Fibroblast of peridontal ligament (primary cell): ENCODE measurements at regions not wholly inside any gene's neighbourhood (a gene's known extent, or its start where the extent isn't known, plus 50 kb on each side); places are given as distances from the start of the nearest gene placed in this dataset.
"Not testable (repeated sequence)": the region's sequence is repeated elsewhere in the genome, so short reads cannot be mapped to it uniquely, and the experiment has no call there.

Source experiments
- DNase-seq: peaks from one replicate; pipeline ENCODE4 v3.0.0-alpha.2; 2010; ENCODE audit errors: extremely low read depth

DNA sequence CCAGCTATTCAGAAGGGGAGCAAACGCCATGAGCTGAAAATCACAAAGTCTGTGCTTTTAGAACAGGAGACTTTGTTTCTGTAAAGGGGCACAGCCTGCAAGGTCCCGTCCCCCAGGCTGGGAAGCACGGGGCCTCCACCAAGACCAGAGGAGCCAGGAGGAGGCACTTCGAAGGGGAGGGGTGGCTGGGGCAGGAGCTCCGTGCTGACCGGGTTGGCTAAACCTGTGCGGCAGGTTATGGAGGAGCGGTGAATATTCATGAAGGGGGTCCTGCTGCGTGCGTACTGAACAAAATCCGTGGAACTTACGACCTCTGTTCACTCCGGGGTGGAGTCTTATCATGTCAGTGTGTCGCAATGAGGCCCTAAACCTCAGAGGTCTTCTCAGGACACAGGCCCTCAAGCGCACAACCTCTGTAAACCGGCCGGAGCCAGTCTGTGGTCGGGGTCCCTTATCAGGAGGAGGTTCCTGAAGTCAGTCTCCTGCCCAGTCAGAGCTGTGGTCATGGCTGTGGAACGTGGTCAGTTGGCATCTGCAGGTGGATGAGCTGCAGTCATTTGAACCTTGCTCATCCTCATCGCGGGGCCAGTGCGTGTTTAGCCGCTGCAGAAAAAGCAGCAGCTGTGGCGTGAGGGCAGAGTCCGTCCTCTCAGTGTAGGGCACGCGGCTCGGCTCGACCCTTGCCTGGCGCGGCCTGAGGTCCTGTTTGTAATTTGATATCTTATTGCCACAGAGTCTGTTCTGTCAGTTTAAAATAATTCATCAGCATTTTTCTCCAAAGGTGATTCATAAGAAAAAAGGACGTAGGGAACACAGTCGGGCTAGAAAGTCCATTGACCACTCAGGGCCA, 5507.7 kb upstream of the TPTE start:
- not testable (repeated sequence) for DNase-seq

DNA sequence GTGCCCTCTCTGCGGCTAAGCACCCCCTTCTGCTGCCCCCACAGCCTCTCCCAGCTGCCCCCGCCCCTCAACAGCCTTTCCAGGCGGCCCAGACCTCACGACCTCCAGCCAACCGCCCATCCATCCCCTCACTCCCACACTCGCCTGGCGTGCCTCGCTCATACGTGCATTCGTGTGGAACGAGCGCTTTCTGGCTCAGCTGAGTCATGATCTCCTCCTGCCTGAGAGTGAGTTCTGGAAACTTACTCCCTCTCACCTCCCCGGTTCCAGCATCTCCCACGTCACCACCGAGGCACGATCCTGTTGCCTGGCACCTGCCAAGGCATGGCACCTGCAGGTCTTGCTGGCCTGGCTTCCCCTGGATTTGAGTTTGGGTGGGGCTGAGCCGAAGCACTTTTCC, 5506.2 kb upstream of the TPTE start:
- DNase-seq, result not testable (repeated sequence)

DNA sequence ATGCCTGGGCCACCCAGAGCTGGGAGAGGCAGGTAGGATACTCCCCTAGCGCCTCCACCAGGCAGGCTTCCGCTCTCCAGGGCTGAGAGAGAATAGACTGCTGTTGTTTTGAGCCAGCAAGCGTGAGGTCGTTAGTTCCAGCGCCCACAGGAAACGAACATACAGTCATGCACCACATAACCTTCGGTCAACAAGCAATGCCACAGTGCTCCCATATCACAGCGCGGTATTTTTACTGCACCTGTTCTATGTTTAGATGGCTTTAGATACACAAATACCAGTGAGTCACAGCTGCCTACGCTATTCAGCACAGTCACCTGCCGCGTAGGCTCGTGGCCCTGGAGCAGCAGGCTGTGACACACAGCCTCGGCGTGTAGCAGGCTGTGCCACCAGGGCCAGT, 5502.3 kb upstream of the TPTE start:
- DNase-seq, result not testable (repeated sequence)

- DNase-seq, result not testable (repeated sequence)
Measured at GRCh38 chr21:5021815-5022214, 5499.6 kb upstream of the TPTE start.

- not testable (repeated sequence) for DNase-seq
Measured at GRCh38 chr21:5022254-5022653, 5499.1 kb upstream of the TPTE start.

DNA sequence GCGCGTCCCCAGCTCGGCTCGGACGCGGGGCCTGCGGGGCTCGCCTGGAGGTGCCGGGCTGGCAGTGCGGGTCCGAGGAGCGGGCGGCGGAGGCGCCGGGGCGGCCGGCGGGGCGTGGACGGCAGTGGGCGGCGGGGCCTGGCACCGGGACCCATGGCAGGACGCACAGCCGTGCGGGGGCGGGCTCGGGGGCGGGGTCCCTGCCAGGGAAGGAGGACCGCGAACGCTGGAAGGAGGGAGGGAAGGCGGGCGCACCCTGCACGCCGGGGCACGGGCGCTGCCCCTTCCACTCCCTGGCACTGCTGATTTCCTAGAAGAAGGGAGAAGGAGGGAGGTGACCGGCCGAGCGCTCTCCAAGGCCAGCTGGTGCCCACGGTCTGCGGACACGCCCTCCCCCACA, 5498.6 kb upstream of the TPTE start:
- DNase-seq, result not testable (repeated sequence)

- DNase-seq, result not testable (repeated sequence)
Measured at GRCh38 chr21:5035147-5035546, 5486.2 kb upstream of the TPTE start.

DNA sequence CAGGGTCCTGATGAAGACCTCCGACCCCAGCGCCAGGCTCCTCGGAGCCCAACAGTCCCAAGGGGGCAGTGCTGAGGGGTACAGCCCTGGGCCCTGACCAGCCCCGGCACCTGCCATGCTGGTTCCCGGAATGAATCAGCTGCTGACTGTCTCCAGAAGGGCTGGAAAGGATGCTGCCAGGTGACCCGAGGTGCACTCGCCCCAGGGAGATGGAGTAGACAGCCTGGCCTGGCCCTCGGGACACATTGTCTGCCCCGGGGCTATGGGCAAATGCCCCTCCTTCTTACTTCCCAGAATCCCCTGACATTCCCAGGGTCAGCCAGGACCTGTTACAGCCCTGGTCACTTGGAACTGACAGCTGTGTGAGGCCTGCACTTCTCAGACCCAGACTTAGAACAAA, 5485.8 kb upstream of the TPTE start:
- not testable (repeated sequence) for DNase-seq

DNA sequence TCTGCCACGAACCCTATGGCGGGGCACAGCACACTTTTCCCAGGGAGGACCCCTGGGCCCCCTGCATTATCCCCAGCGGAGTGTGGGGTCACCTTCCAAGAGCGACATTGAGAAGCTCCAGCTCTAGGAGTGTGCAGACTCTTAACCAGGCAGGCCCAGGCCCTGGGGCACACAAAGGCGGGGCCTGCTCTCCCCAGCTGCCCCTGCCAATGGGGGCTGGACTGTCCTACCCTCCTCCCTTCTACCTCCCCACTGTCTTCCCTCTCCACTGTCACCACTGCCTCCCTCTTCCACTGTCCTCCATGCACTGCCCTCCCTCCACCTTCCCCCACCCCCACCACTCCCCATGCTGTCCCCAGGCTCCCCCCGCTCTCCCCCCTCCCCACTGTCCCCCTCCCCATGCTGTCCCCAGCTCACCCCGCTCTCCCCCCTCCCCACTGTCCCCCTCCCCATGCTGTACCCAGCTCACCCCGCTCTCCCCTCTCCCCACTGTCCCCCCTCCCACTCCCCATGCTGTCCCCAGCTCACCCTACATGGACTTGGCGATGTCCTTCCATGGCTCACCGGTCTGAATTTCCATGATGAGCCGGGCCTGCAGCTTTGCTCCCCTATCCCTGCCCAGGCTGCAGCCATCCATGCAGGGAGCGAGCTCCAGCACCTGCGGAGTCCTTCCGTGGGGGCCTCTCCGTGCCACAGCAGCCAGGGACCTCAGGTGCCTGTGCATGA, 5483.6 kb upstream of the TPTE start:
- DNase-seq, result not testable (repeated sequence)

DNA sequence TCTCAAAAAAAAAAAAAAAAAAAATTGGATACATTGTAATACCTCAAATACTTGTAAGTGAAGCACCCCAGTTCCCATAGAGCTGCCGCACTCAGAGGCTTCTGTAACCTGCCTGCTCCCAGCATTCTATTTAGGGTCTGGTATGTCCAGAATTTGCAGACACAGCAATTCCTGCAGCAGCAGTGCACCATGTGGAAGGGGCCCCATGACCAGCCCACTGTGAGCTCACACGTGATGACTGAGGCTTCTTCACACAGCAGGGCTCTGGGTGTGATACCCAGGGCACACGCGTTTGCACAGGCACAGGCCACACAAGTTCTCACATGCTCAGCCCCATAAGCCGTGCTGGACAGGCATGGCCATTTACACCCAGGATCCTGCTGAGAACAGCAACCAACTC, 5481.5 kb upstream of the TPTE start:
- not testable (repeated sequence) for DNase-seq

- DNase-seq, result not testable (repeated sequence)
Measured at GRCh38 chr21:5042583-5042982, 5478.8 kb upstream of the TPTE start.

DNA sequence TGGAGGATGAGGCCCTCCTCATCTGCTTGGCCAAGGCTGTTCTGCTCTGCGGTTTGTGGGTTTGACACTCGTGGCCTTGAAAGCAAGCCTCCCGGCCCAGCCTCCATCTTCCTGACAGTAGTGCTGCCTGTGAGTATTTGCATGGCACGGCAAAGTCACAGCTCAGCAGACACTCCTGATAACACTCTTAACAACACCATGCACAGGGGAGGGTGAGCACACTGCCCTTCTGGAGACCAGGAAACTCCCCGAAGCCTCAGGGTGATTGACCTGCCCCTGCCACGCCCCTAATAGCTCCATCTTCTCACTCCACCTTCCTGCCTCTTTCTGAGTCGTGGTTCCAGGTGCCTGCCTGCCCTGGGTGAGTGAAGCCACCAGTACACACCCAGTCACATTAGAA, 5476.6 kb upstream of the TPTE start:
- DNase-seq, result not testable (repeated sequence)

- DNase-seq, result not testable (repeated sequence)
Measured at GRCh38 chr21:5051303-5052018, 5469.9 kb upstream of the TPTE start.

DNA sequence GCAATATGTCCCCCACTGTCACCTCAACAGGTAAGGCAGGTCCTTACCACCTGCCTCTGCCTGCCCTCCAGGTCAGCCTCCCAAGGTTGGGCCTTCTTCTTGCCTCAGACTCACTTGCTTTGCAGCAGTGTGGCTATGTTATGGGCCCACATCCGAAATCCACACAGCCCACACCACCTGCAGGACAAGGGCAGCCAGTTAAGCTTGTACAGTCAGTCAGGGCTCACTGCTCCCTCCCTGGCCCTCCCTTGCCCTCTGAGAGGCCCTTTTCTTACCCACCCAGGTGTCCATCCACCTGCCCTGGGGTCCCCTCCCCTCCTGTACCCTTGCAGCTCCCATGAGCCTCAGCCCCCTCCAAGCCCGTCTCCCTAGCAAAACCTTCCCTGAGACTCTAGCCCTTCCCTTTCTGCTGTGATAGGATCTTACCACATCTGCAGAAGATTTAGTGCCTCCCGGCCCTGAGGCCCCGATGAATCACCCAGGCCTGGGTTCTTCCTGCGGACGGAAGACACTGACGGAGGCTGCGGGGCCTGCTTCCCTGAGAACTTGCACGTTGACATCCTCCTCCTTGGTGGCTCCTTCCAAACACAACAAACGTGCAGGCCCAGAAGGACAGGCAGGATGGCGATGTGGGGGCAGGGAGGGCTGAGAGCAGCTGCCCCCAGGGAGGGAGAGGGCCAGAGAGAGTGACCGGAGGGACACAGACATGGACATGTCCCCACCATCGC, 5466.2 kb upstream of the TPTE start:
- DNase-seq, result not testable (repeated sequence)

DNA sequence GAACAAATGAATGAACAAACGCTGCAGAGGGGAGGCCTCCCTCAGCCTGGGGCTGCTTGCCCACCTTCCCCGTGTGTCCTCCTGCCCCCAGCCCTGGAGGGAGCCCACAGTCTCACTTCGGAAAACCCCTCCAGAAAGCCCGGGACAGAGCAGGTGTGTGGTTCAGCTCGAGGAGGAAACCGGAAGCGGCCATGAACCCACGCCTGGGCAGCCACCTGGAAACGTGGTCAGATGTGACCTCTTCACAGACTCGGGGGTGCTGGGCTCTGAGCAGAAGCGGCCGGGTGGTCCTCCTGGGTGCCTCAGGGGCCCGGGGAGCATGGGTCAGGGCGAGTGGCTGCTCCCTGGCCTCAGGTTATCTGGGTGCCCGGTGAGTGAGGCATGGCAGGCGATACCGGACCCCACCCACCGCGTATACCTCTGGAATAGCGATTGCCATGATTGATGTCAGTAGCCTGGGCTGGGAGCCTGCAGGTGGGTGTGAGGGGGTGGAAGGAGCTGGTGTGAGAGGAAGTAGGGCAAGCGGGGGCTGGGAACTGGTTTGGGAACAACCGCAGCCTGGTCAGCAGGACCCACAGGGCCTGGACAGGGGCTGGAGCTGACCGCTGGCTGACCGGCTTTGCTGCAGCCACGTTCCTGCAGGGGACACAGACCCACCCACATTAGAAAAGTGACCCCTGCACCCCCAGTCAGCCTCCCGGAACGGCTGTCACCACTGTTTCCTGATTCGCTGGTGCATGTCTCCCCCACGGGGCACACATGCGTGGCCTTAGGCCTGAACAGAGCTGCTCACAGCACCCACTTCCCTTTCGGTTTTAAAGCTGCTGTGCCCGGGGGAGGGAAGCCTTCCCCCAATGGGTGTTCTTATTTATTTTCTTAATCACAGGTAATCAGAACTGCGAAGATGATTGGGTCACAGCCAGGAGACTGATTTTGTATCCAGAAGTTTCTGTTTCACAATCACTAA, 5465.1 kb upstream of the TPTE start:
- not testable (repeated sequence) for DNase-seq

DNA sequence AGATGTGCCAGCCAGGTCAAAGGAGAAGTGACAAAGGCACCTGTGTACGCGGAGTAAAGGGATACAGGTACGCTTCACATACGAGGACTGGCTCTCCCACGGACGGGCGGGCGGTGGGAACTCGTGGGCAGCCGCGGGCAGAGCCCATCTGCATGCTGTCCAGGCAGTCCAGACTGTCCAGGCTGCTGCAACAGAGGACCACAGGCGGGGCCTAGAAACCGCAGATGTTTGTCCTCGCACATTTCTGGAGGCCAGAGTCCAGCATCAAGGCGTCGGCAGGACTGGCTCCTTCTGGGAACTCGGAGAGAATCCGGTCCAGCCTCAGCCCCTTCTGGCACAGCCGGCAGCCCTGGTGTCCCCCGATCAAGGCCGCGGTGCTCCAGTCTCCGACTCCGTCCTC, 5464.3 kb upstream of the TPTE start:
- not testable (repeated sequence) for DNase-seq

GRCh38 chr21:5060364-5061083, 5460.9 kb upstream of the TPTE start:
- DNase-seq, result not testable (repeated sequence)

- DNase-seq, result not testable (repeated sequence)
Measured at GRCh38 chr21:5064581-5065142, 5456.7 kb upstream of the TPTE start.
